ENCODE measurements at regions not wholly inside any gene's neighbourhood (a gene's known extent, or its start where the extent isn't known, plus 50 kb on each side); places are given as distances from the start of the nearest gene placed in this dataset.

- no peak for DNase-seq (ENCODE audit: low read depth)
Observed at GRCh38 chr15:93312891-93313486, 224.0 kb upstream of the RGMA start.

- no peak for DNase-seq (ENCODE audit: low read depth)
Observed at GRCh38 chr15:93311620-93312019, 222.6 kb upstream of the RGMA start.

GRCh38 chr15:93308026-93308690 is 219.1 kb upstream of the RGMA start:
- DNase-seq (ENCODE audit: low read depth), result no peak

- DNase-seq (ENCODE audit: low read depth), result no peak
Observed at GRCh38 chr15:93307513-93307912, 218.5 kb upstream of the RGMA start.

GRCh38 chr15:93305306-93305705 is 216.3 kb upstream of the RGMA start:
- DNase-seq (ENCODE audit: low read depth), result no peak

- no peak for DNase-seq (ENCODE audit: low read depth)
Observed at GRCh38 chr15:93302080-93302765, 213.2 kb upstream of the RGMA start.

- no peak for DNase-seq (ENCODE audit: low read depth)
Observed at GRCh38 chr15:93300796-93301195, 211.8 kb upstream of the RGMA start.

- DNase-seq (ENCODE audit: low read depth), result no peak
Observed at GRCh38 chr15:93299675-93300074, 210.7 kb upstream of the RGMA start.

GRCh38 chr15:93298901-93299300 is 209.9 kb upstream of the RGMA start:
- DNase-seq (ENCODE audit: low read depth), result no peak

- DNase-seq (ENCODE audit: low read depth), result no peak
Observed at GRCh38 chr15:93296759-93297500, 207.9 kb upstream of the RGMA start.

- DNase-seq (ENCODE audit: low read depth), result no peak
Observed at GRCh38 chr15:93294896-93295295, 205.9 kb upstream of the RGMA start.

GRCh38 chr15:93294066-93294465 is 205.1 kb upstream of the RGMA start:
- DNase-seq (ENCODE audit: low read depth), result no peak

- DNase-seq (ENCODE audit: low read depth), result no peak
Observed at GRCh38 chr15:93291380-93291779, 202.4 kb upstream of the RGMA start.

- no peak for DNase-seq (ENCODE audit: low read depth)
Observed at GRCh38 chr15:93290618-93290946, 201.6 kb upstream of the RGMA start.

GRCh38 chr15:93289941-93290617 is 201.1 kb upstream of the RGMA start:
- no peak for DNase-seq (ENCODE audit: low read depth)

- DNase-seq (ENCODE audit: low read depth), result no peak
Observed at GRCh38 chr15:93288728-93289294, 199.8 kb upstream of the RGMA start.

GRCh38 chr15:93286446-93286845 is 197.4 kb upstream of the RGMA start:
- no peak for DNase-seq (ENCODE audit: low read depth)

- DNase-seq (ENCODE audit: low read depth), result no peak
Observed at GRCh38 chr15:93283854-93284253, 194.8 kb upstream of the RGMA start.

GRCh38 chr15:93282808-93283207 is 193.8 kb upstream of the RGMA start:
- no peak for DNase-seq (ENCODE audit: low read depth)

GRCh38 chr15:93278783-93279182 is 189.8 kb upstream of the RGMA start:
- DNase-seq (ENCODE audit: low read depth), result no peak

- no peak for DNase-seq (ENCODE audit: low read depth)
Observed at GRCh38 chr15:93278006-93278405, 189.0 kb upstream of the RGMA start.

- no peak for DNase-seq (ENCODE audit: low read depth)
Observed at GRCh38 chr15:93274257-93274656, 185.2 kb upstream of the RGMA start.
